ENCODE measurements at regions not wholly inside any gene's neighbourhood (a gene's known extent, or its start where the extent isn't known, plus 50 kb on each side); places are given as distances from the start of the nearest gene placed in this dataset.

- no peak for TF ChIP-seq CTCF (IDR thresholded peaks at IDR 0.05)
- TF ChIP-seq, protein P1, sequence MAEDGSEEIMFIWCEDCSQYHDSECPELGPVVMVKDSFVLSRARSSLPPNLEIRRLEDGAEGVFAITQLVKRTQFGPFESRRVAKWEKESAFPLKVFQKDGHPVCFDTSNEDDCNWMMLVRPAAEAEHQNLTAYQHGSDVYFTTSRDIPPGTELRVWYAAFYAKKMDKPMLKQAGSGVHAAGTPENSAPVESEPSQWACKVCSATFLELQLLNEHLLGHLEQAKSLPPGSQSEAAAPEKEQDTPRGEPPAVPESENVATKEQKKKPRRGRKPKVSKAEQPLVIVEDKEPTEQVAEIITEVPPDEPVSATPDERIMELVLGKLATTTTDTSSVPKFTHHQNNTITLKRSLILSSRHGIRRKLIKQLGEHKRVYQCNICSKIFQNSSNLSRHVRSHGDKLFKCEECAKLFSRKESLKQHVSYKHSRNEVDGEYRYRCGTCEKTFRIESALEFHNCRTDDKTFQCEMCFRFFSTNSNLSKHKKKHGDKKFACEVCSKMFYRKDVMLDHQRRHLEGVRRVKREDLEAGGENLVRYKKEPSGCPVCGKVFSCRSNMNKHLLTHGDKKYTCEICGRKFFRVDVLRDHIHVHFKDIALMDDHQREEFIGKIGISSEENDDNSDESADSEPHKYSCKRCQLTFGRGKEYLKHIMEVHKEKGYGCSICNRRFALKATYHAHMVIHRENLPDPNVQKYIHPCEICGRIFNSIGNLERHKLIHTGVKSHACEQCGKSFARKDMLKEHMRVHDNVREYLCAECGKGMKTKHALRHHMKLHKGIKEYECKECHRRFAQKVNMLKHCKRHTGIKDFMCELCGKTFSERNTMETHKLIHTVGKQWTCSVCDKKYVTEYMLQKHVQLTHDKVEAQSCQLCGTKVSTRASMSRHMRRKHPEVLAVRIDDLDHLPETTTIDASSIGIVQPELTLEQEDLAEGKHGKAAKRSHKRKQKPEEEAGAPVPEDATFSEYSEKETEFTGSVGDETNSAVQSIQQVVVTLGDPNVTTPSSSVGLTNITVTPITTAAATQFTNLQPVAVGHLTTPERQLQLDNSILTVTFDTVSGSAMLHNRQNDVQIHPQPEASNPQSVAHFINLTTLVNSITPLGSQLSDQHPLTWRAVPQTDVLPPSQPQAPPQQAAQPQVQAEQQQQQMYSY (CRISPR knock-in tag; IDR thresholded peaks at IDR 0.05), result no peak
- no peak for TF ChIP-seq ETV6 (CRISPR knock-in tag; IDR thresholded peaks at IDR 0.05)
- TF ChIP-seq CREB1 (CRISPR knock-in tag; IDR thresholded peaks at IDR 0.05), result no peak
- no peak for TF ChIP-seq IRF1 (CRISPR knock-in tag; IDR thresholded peaks at IDR 0.05)
- no peak for TF ChIP-seq NR2C2 (CRISPR knock-in tag; IDR thresholded peaks at IDR 0.05)
- no peak for TF ChIP-seq ATF3 (CRISPR knock-in tag; conservative IDR thresholded peaks at IDR 0.05)
- TF ChIP-seq ATF1 (CRISPR knock-in tag; IDR thresholded peaks at IDR 0.05), result no peak
- no peak for TF ChIP-seq NFYB (CRISPR knock-in tag; conservative IDR thresholded peaks at IDR 0.05; ENCODE audit: low read depth)
- no peak for TF ChIP-seq ZNF232 (CRISPR knock-in tag; IDR thresholded peaks at IDR 0.05)
- no peak for TF ChIP-seq FOXK1 (CRISPR knock-in tag; IDR thresholded peaks at IDR 0.05)
These were observed 53.6 kb upstream of the BHLHE23 start for GRCh38 chr20:63060057-63060991.

Data from WTC11 (cell line).